ENCODE measurements at regions not wholly inside any gene's neighbourhood (a gene's known extent, or its start where the extent isn't known, plus 50 kb on each side); places are given as distances from the start of the nearest gene placed in this dataset.

DNA sequence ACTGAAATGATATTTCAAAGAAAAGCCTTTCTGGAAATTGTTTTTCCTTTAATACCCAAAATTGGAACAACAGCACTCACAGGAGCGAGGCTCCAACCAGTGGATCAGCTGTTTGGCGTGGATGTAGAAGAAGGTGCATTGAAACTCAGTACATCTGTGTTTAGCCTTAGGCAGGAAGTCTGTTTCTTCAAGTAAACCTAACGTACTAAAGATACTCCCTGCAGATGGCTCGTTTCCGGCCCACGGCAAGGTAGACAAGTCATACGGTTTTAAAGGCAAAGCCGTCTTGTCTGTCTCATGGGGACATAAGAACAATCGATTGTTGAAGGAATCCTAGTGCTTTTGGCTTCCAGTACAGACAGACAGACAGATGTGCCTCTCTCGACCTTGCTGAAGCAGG is 50.0 kb upstream of the CLCN4 start:
- Histone ChIP-seq H3K27ac (peak overlapping the region in 1 of 4 donors; percentile 9), H3K9me3 (no peaks in the 10 kb centered on the region), H3K36me3 (no peaks in the 10 kb centered on the region), H3K27me3 (no peaks in the 10 kb centered on the region), H3K4me3 (no peak overlapping the region), H3K4me1 (peaks cover 10 to 14% of the 10 kb centered on the region in 2 donors)
- in situ Hi-C loops (cut with MboI; ENCODE audit: low sequenced_read_pairs in 4 of 4) = no loop called here
- TF ChIP-seq CTCF (IDR thresholded peaks at IDR 0.05 in 4 of 5, conservative IDR thresholded peaks at IDR 0.05 in 1 of 5) (no peak), POLR2A (IDR thresholded peaks at IDR 0.05) (no peak)
- ATAC-seq (no peak), DNase-seq (no peak)
- intact Hi-C loops (cut with DNase I; ENCODE audit: low total_unique reads) = no loop called here
